ENCODE measurements at regions not wholly inside any gene's neighbourhood (a gene's known extent, or its start where the extent isn't known, plus 50 kb on each side); places are given as distances from the start of the nearest gene placed in this dataset.

- H3K4me3 ChIP-seq (ENCODE audit: low read depth, low read length): no peak overlapping the region
- TF ChIP-seq, protein P1, sequence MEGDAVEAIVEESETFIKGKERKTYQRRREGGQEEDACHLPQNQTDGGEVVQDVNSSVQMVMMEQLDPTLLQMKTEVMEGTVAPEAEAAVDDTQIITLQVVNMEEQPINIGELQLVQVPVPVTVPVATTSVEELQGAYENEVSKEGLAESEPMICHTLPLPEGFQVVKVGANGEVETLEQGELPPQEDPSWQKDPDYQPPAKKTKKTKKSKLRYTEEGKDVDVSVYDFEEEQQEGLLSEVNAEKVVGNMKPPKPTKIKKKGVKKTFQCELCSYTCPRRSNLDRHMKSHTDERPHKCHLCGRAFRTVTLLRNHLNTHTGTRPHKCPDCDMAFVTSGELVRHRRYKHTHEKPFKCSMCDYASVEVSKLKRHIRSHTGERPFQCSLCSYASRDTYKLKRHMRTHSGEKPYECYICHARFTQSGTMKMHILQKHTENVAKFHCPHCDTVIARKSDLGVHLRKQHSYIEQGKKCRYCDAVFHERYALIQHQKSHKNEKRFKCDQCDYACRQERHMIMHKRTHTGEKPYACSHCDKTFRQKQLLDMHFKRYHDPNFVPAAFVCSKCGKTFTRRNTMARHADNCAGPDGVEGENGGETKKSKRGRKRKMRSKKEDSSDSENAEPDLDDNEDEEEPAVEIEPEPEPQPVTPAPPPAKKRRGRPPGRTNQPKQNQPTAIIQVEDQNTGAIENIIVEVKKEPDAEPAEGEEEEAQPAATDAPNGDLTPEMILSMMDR (IDR thresholded peaks at IDR 0.05; ENCODE audit: insufficient read depth, low read length, poor library complexity, severe bottlenecking): no peak
- no peaks in the 10 kb centered on the region for H3K36me3 ChIP-seq (ENCODE audit: control insufficient read depth, insufficient read depth, low read length)
- no peak for DNase-seq (ENCODE audit: low read depth)
- peaks cover 11% of the 10 kb centered on the region for H3K27me3 ChIP-seq (ENCODE audit: control insufficient read depth, insufficient read depth, low read length)
Measured at GRCh38 chr15:70189826-70190695, 92.3 kb upstream of the TLE3 start.

- no peaks in the 10 kb centered on the region for H3K36me3 ChIP-seq (ENCODE audit: control insufficient read depth, insufficient read depth, low read length)
- peaks cover 6% of the 10 kb centered on the region for H3K27me3 ChIP-seq (ENCODE audit: control insufficient read depth, insufficient read depth, low read length)
- TF ChIP-seq, protein P1 (IDR thresholded peaks at IDR 0.05; ENCODE audit: insufficient read depth, low read length, poor library complexity, severe bottlenecking): no peak
- H3K4me3 ChIP-seq (ENCODE audit: low read depth, low read length): no peak overlapping the region
- no peak for DNase-seq (ENCODE audit: low read depth)
Measured at GRCh38 chr15:70188286-70188685, 90.6 kb upstream of the TLE3 start.

- Histone ChIP-seq H3K27me3 (ENCODE audit: control insufficient read depth, insufficient read depth, low read length) (peaks cover 6% of the 10 kb centered on the region), H3K4me3 (ENCODE audit: low read depth, low read length) (no peak overlapping the region), H3K36me3 (ENCODE audit: control insufficient read depth, insufficient read depth, low read length) (no peaks in the 10 kb centered on the region)
- TF ChIP-seq, protein P1 (IDR thresholded peaks at IDR 0.05; ENCODE audit: insufficient read depth, low read length, poor library complexity, severe bottlenecking): no peak
- no peak for DNase-seq (ENCODE audit: low read depth)
Measured at GRCh38 chr15:70187331-70187730, 89.6 kb upstream of the TLE3 start.

GRCh38 chr15:70186152-70186551 is 88.4 kb upstream of the TLE3 start:
- peaks cover 6% of the 10 kb centered on the region for H3K27me3 ChIP-seq (ENCODE audit: control insufficient read depth, insufficient read depth, low read length)
- TF ChIP-seq, protein P1 (IDR thresholded peaks at IDR 0.05; ENCODE audit: insufficient read depth, low read length, poor library complexity, severe bottlenecking): no peak
- no peak overlapping the region for H3K4me3 ChIP-seq (ENCODE audit: low read depth, low read length)
- no peaks in the 10 kb centered on the region for H3K36me3 ChIP-seq (ENCODE audit: control insufficient read depth, insufficient read depth, low read length)
- DNase-seq (ENCODE audit: low read depth): no peak

- Histone ChIP-seq H3K36me3 (ENCODE audit: control insufficient read depth, insufficient read depth, low read length) (no peaks in the 10 kb centered on the region), H3K4me3 (ENCODE audit: low read depth, low read length) (no peak overlapping the region), H3K27me3 (ENCODE audit: control insufficient read depth, insufficient read depth, low read length) (peaks cover 6% of the 10 kb centered on the region)
- TF ChIP-seq, protein P1 (IDR thresholded peaks at IDR 0.05; ENCODE audit: insufficient read depth, low read length, poor library complexity, severe bottlenecking): no peak
- DNase-seq (ENCODE audit: low read depth): peak; percentile 14
Measured at GRCh38 chr15:70185251-70185711, 87.6 kb upstream of the TLE3 start.
